ENCODE measurements at regions not wholly inside any gene's neighbourhood (a gene's known extent, or its start where the extent isn't known, plus 50 kb on each side); places are given as distances from the start of the nearest gene placed in this dataset.

DNA sequence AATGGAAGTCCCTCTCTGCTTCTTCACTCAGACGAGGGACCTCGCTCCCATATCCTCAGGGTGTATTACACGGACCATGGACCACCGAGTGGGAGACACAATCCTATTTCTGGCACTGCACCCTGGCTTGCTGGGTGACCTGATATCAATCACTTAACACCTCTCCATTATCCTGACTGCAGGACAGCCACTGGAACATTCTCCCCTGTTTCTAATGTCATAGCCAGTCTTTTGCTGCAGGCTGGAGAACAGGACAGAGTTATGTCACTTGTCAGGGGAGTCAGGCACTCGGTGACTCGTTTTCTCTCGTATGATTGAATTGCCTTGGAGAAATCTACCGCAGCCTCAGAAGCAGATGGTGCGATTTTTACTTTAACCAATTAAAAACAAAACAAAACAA lies 219.1 kb upstream of the IGFBP7 start:
- no peak overlapping the region for H3K4me3 ChIP-seq
- no peaks in the 10 kb centered on the region for H3K9me3 ChIP-seq
- DNase-seq = no peak
- H3K27ac ChIP-seq = no peak overlapping the region
- TF ChIP-seq POLR2AphosphoS5 (IDR thresholded peaks at IDR 0.05) (no peak), POLR2A (IDR thresholded peaks at IDR 0.05) (no peak), EP300 (IDR thresholded peaks at IDR 0.05; ENCODE audit: low read depth) (no peak)
- TF ChIP-seq, protein P1, sequence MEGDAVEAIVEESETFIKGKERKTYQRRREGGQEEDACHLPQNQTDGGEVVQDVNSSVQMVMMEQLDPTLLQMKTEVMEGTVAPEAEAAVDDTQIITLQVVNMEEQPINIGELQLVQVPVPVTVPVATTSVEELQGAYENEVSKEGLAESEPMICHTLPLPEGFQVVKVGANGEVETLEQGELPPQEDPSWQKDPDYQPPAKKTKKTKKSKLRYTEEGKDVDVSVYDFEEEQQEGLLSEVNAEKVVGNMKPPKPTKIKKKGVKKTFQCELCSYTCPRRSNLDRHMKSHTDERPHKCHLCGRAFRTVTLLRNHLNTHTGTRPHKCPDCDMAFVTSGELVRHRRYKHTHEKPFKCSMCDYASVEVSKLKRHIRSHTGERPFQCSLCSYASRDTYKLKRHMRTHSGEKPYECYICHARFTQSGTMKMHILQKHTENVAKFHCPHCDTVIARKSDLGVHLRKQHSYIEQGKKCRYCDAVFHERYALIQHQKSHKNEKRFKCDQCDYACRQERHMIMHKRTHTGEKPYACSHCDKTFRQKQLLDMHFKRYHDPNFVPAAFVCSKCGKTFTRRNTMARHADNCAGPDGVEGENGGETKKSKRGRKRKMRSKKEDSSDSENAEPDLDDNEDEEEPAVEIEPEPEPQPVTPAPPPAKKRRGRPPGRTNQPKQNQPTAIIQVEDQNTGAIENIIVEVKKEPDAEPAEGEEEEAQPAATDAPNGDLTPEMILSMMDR (IDR thresholded peaks at IDR 0.05) = no peak
- no peaks in the 10 kb centered on the region for H3K36me3 ChIP-seq
- intact Hi-C loops (cut with DNase I; ENCODE audit: low total_unique reads) = no loop called here
- in situ Hi-C loops (cut with MboI; ENCODE audit: low pct_ligation_motif_present in 1 of 4, low pct_unique_long_range_greater_than_20kb in 1 of 4, low sequenced_read_pairs in 3 of 4) = no loop called here
- no peaks in the 10 kb centered on the region for H3K4me1 ChIP-seq
- WGBS, 2 donors (ENCODE audit: low coverage in 1 of 2) = 76 to 84% methylated on average over 8 to 9 of the region's 9 CpGs
- H3K27me3 ChIP-seq = no peaks in the 10 kb centered on the region

DNA sequence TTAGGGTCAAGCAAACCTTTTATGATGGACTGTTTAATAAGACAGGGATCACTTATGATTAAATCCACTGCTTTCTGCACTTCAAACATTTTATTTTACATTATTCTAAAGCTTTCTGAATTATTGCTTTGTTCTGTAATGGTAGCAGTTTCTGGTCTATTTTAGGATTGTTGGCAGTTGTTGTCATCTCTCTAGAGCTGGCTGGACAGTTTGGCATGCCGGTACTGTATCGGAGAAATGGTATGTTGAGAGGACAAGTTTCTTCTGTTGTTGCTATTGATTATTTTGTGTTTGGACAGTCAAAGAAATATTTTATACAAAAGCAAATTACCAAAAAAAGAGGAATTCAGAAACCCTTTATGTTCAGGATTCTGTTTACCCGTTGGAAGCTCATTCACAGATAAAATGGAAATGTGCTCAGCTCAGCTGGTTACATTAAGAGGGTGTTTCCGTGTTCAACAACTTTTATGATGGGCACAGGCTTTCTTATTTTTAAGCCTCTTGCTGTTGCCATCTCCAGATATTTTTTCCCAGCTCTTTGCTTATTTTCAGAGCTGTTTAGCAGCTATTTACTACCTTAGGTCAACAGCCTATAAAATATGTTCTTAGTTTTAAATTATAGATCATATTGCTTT lies 214.6 kb upstream of the IGFBP7 start:
- Histone ChIP-seq H3K9me3 (no peaks in the 10 kb centered on the region), H3K27me3 (no peaks in the 10 kb centered on the region), H3K27ac (no peak overlapping the region), H3K36me3 (no peaks in the 10 kb centered on the region), H3K4me3 (no peak overlapping the region), H3K4me1 (no peaks in the 10 kb centered on the region)
- intact Hi-C loops (cut with DNase I; ENCODE audit: low total_unique reads) = no loop called here
- DNase-seq = no peak
- in situ Hi-C loops (cut with MboI; ENCODE audit: low pct_ligation_motif_present in 1 of 4, low pct_unique_long_range_greater_than_20kb in 1 of 4, low sequenced_read_pairs in 3 of 4) = no loop called here
- 44 to 52% methylated on average over 4 of the region's 4 CpGs for WGBS, 2 donors (ENCODE audit: low coverage in 1 of 2)
- TF ChIP-seq, protein P1 (IDR thresholded peaks at IDR 0.05) = no peak
- TF ChIP-seq EP300 (IDR thresholded peaks at IDR 0.05; ENCODE audit: low read depth) (no peak), POLR2AphosphoS5 (IDR thresholded peaks at IDR 0.05) (no peak)

DNA sequence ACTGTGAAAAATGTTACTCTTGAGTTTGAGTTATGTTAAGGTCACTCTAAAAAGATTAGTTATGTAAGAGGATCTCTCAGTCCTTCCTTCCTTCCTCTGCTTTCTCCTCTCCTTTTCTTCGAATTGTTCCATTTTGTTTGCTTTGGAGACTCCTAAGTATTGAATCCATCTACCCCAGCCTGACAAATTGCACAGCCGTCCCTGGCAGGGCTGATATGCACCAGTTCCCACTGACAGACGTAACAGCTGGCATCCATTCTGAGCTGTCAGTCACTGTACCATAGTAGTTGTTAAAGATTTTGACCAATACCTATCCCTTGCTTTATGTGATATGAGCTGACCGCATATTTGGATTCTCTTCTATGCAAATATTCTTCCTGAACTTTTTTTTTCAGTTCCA lies 210.7 kb upstream of the IGFBP7 start:
- H3K36me3 ChIP-seq = no peaks in the 10 kb centered on the region
- TF ChIP-seq POLR2A (IDR thresholded peaks at IDR 0.05) (no peak), EP300 (IDR thresholded peaks at IDR 0.05; ENCODE audit: low read depth) (no peak), POLR2AphosphoS5 (IDR thresholded peaks at IDR 0.05) (no peak)
- TF ChIP-seq, protein P1 (IDR thresholded peaks at IDR 0.05) = no peak
- in situ Hi-C loops (cut with MboI; ENCODE audit: low pct_ligation_motif_present in 1 of 4, low pct_unique_long_range_greater_than_20kb in 1 of 4, low sequenced_read_pairs in 3 of 4) = no loop called here
- no peaks in the 10 kb centered on the region for H3K4me1 ChIP-seq
- WGBS, 2 donors (ENCODE audit: low coverage in 1 of 2) = 53 to 55% methylated on average over 3 to 4 of the region's 4 CpGs
- intact Hi-C loops (cut with DNase I; ENCODE audit: low total_unique reads) = no loop called here
- H3K4me3 ChIP-seq = no peak overlapping the region
- DNase-seq = no peak
- H3K9me3 ChIP-seq = no peaks in the 10 kb centered on the region
- no peaks in the 10 kb centered on the region for H3K27me3 ChIP-seq
- no peak overlapping the region for H3K27ac ChIP-seq

DNA sequence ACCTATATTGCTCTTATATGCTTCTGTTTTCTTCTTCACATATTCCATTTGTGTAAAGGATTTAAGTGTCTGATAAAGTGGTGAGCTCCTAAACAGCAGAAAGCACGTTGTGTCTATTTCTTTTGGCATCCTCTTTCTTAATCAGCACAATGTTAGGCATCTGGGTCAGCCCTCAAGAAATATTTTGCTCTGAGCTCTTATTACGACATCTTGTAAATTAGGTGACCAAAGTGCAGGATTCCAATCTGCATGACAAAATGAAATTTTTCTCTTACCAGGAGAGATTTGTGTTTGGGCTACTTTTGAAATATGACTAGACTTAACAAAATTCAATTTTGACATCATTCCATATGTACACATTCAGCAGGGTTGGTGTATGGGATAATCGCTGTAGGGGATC lies 210.0 kb upstream of the IGFBP7 start:
- WGBS, 2 donors (ENCODE audit: low coverage in 1 of 2) = 56 to 63% methylated on average over 3 of the region's 3 CpGs
- Histone ChIP-seq H3K27me3 (no peaks in the 10 kb centered on the region), H3K27ac (no peak overlapping the region), H3K36me3 (no peaks in the 10 kb centered on the region), H3K4me3 (no peak overlapping the region), H3K4me1 (no peaks in the 10 kb centered on the region), H3K9me3 (no peaks in the 10 kb centered on the region)
- no peak for DNase-seq
- intact Hi-C loops (cut with DNase I; ENCODE audit: low total_unique reads) (no loop called here), in situ Hi-C loops (cut with MboI; ENCODE audit: low pct_ligation_motif_present in 1 of 4, low pct_unique_long_range_greater_than_20kb in 1 of 4, low sequenced_read_pairs in 3 of 4) (no loop called here)
- no peak for TF ChIP-seq POLR2A (IDR thresholded peaks at IDR 0.05)
- TF ChIP-seq, protein P1 (IDR thresholded peaks at IDR 0.05) = no peak
- TF ChIP-seq POLR2AphosphoS5 (IDR thresholded peaks at IDR 0.05) = no peak
- TF ChIP-seq EP300 (IDR thresholded peaks at IDR 0.05; ENCODE audit: low read depth) = no peak

All from transverse colon (tissue), 4 donors.